T-helper 1 cell treated with Interleukin-12 subunit alpha and Interleukin-12 subunit beta and Interleukin-4 antibody, amounts not matched to agents 30 μg/mL and 1 μg/mL, for 36 hours (primary cell): ENCODE measurements at regions not wholly inside any gene's neighbourhood (a gene's known extent, or its start where the extent isn't known, plus 50 kb on each side); places are given as distances from the start of the nearest gene placed in this dataset.

ENCODE experiments used
- H3K27ac Mint-ChIP-seq: one replicate; pipeline ENCODE4 v1.8.0; 2021; ENCODE audit warnings: mild to moderate bottlenecking, mixed read lengths
- H3K27me3 Mint-ChIP-seq: one replicate; pipeline ENCODE4 v1.8.0; 2021; ENCODE audit warnings: low read depth, mixed read lengths
- H3K36me3 Mint-ChIP-seq: one replicate; pipeline ENCODE4 v1.8.0; 2021; ENCODE audit warnings: low read depth, mixed read lengths
- H3K4me1 Mint-ChIP-seq: one replicate; pipeline ENCODE4 v1.8.0; 2021; ENCODE audit warnings: low read depth, mixed read lengths
- H3K4me3 Mint-ChIP-seq: one replicate; pipeline ENCODE4 v1.8.0; 2021; ENCODE audit warnings: mild to moderate bottlenecking, moderate library complexity, mixed read lengths
- H3K9me3 Mint-ChIP-seq: one replicate; pipeline ENCODE4 v1.8.0; 2021; ENCODE audit warnings: mixed read lengths

DNA sequence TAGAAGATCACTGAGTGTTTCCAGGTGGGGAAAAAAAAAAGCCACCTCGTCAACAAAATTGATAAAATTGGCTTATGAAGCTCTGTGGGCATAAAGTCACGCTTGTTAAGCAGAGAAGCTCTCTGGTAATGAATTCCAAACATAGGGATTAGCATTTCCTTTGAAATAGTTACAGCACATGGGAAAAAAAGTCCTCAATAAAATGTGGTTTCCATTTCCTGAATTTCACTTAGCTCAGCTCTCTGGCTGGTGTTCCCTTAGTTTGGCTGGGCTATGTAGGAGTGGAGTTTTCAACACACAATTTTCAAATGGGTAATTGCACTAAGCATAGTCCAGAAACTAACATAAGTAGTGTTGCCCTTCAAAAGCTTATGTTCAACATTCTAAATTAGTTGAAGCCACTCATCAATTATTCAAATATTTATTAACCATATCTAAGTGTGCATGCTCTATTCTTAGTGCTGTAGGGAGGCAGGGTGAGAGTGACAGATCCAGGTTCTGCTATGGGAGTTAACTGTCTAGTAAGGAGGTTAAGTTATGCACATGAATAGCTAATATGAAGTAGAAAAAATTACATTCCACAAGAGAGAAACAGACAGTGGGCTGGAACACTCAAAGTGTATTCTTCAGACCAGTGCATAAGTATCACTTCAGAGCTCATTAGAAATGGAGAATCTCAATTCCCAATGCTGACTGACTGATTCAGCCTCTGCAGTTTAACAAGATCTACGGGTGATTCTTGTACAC lies 445.7 kb downstream of the SMARCA1 start:
- Mint-ChIP-seq H3K4me1 (no peaks in the 10 kb centered on the region), H3K27ac (no peak overlapping the region), H3K27me3 (no peaks in the 10 kb centered on the region), H3K9me3 (no peaks in the 10 kb centered on the region), H3K4me3 (no peak overlapping the region), H3K36me3 (no peaks in the 10 kb centered on the region)

DNA sequence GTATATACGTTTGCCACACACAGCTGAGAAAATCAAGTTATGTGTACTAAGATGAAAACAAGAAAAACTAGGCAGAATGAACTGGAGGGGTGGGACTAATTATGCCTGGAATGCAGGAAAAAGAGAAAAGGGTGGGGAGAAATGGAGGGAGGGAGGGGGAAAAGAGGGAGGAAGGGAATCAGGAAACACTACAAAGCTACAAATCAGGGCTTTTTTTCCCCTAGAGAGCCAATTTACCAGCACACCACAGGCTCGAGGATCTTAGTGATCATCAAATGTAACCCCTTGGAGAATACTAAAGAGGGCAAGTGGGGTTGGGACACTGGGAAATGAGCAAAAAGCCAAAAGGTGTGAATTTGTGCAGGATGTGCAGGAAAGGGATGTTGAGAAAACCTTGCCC lies 451.9 kb downstream of the SMARCA1 start:
- H3K4me1 Mint-ChIP-seq = no peaks in the 10 kb centered on the region

GRCh38 chrX:129065895-129066294 lies 457.4 kb downstream of the SMARCA1 start:
- H3K4me3 Mint-ChIP-seq = no peak overlapping the region
- no peaks in the 10 kb centered on the region for H3K9me3 Mint-ChIP-seq
- no peaks in the 10 kb centered on the region for H3K36me3 Mint-ChIP-seq
- H3K27ac Mint-ChIP-seq = no peak overlapping the region
- no peaks in the 10 kb centered on the region for H3K27me3 Mint-ChIP-seq
- H3K4me1 Mint-ChIP-seq = no peaks in the 10 kb centered on the region

More for the DNA sequence above, 451.9 kb downstream of the SMARCA1 start:
- Mint-ChIP-seq H3K4me3 (no peak overlapping the region), H3K27ac (no peak overlapping the region), H3K9me3 (no peaks in the 10 kb centered on the region), H3K36me3 (no peaks in the 10 kb centered on the region), H3K27me3 (no peaks in the 10 kb centered on the region)

- H3K27ac Mint-ChIP-seq = no peak overlapping the region
- H3K9me3 Mint-ChIP-seq = no peaks in the 10 kb centered on the region
- H3K4me1 Mint-ChIP-seq = no peaks in the 10 kb centered on the region
- H3K4me3 Mint-ChIP-seq = no peak overlapping the region
- H3K36me3 Mint-ChIP-seq = no peaks in the 10 kb centered on the region
- H3K27me3 Mint-ChIP-seq = no peaks in the 10 kb centered on the region
Observed at GRCh38 chrX:129058405-129058804, 464.9 kb downstream of the SMARCA1 start.

DNA sequence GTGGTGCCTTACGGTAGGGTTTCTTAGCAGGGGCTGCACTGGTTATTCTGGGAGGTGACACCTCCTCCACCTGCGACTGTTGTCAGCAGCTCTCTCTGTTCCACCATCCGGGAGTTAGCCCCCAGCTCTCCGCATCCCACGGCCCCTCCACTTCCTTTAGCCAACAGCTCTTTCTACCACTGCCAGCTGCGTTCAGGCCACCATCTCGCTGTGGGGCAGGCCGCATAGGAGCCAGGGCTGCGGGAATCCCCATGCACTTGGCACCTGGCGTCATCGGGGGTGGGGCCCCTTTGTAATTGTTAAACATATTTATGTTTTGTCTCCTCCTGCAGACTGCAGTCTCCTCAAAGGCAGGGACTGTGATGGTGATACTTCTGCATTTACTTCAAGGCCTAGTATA lies 480.2 kb downstream of the SMARCA1 start:
- H3K9me3 Mint-ChIP-seq = no peaks in the 10 kb centered on the region
- no peaks in the 10 kb centered on the region for H3K4me1 Mint-ChIP-seq
- H3K27me3 Mint-ChIP-seq = no peaks in the 10 kb centered on the region
- no peak overlapping the region for H3K4me3 Mint-ChIP-seq
- no peak overlapping the region for H3K27ac Mint-ChIP-seq
- no peaks in the 10 kb centered on the region for H3K36me3 Mint-ChIP-seq

DNA sequence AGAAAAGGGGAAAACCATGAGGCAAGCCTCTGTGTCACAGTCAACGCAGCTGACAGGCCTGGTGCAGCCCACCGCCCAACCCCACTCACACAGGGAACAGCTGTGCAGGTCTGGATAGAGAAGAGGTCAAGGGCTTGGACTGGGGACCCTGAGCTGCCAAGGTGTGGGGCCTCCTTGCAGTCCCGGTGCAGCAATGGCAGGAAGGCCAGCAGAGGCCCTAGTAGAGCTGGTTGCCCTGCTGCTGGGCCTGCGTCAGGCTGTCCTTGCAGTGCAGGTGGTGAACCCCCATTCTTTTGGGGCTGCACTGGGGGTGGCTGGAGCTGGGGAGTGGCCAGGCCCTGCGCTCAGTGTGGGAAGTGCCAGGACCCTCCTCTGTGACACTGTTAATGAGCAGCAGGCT lies 482.0 kb downstream of the SMARCA1 start:
- H3K27ac Mint-ChIP-seq = no peak overlapping the region
- no peaks in the 10 kb centered on the region for H3K4me1 Mint-ChIP-seq
- no peaks in the 10 kb centered on the region for H3K36me3 Mint-ChIP-seq
- H3K4me3 Mint-ChIP-seq = no peak overlapping the region
- no peaks in the 10 kb centered on the region for H3K27me3 Mint-ChIP-seq
- no peaks in the 10 kb centered on the region for H3K9me3 Mint-ChIP-seq

- no peak overlapping the region for H3K27ac Mint-ChIP-seq
- H3K9me3 Mint-ChIP-seq = no peaks in the 10 kb centered on the region
- no peak overlapping the region for H3K4me3 Mint-ChIP-seq
- no peaks in the 10 kb centered on the region for H3K4me1 Mint-ChIP-seq
- H3K36me3 Mint-ChIP-seq = no peaks in the 10 kb centered on the region
- H3K27me3 Mint-ChIP-seq = no peaks in the 10 kb centered on the region
Observed at GRCh38 chrX:129040124-129040523, 483.2 kb downstream of the SMARCA1 start.

DNA sequence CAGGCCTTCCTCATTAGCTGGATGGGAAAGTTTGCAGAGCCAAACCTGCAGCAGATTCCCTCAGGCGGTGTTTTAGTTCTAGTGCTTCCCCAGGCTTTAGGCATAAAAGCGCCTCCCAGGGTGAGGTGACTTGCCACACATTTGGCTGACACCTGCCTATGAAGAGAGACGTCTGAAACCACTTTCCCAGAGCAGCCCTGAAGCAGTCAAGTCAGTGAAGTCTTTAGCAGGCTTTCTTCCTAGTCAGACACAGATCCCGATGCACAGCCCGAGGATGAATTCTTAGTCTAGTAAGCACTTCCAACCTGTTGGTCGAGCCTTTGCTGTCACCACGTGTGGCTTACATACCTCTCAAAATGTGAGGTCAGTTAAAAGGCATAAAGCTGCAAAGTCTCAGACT lies 484.1 kb downstream of the SMARCA1 start:
- no peak overlapping the region for H3K27ac Mint-ChIP-seq
- no peaks in the 10 kb centered on the region for H3K27me3 Mint-ChIP-seq
- no peaks in the 10 kb centered on the region for H3K4me1 Mint-ChIP-seq
- H3K9me3 Mint-ChIP-seq = no peaks in the 10 kb centered on the region
- no peaks in the 10 kb centered on the region for H3K36me3 Mint-ChIP-seq
- no peak overlapping the region for H3K4me3 Mint-ChIP-seq

DNA sequence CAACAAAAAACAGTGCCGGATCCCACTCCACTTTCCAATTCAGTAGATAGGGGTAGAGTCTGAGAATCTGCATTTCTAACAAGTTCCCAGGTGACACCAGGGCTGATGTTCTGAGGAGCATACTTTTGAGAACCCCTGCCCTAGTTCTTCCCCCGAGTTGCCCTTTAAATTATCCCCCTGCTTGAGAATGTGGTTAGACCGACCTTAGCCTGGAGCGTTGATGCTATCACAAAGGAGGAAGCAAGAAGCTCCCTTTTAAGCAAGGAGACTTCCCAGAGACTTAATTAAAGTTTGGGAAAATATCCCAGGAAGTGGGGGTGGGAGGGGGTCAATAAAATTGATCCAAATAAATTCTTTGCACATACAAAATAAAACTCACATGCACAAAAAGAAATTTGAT lies 485.9 kb downstream of the SMARCA1 start:
- H3K27ac Mint-ChIP-seq = no peak overlapping the region
- H3K9me3 Mint-ChIP-seq = no peaks in the 10 kb centered on the region
- no peaks in the 10 kb centered on the region for H3K4me1 Mint-ChIP-seq
- no peaks in the 10 kb centered on the region for H3K27me3 Mint-ChIP-seq
- H3K4me3 Mint-ChIP-seq = no peak overlapping the region
- no peaks in the 10 kb centered on the region for H3K36me3 Mint-ChIP-seq

- Mint-ChIP-seq H3K27ac (no peak overlapping the region), H3K4me3 (no peak overlapping the region), H3K9me3 (no peaks in the 10 kb centered on the region), H3K4me1 (no peaks in the 10 kb centered on the region), H3K36me3 (no peaks in the 10 kb centered on the region), H3K27me3 (no peaks in the 10 kb centered on the region)
Observed at GRCh38 chrX:129035180-129035579, 488.1 kb downstream of the SMARCA1 start.

DNA sequence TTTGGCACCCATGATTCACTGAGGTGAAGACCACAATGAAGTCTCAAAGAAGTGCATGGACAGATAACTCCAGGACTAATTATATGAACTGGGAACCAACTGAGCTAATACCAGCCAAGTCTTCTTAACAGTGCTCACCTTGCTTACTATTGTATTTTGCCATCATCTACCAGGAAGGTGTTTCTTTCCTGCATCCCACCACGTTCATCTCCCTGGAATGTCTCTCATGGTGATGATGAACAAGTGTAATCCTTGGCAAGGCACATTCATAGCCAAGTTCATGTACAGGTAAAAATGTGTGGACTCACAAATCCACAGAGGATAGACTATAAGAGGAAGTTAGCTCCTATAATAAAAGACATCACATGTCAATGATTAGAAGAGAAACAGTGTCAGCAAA lies 489.1 kb downstream of the SMARCA1 start:
- no peaks in the 10 kb centered on the region for H3K9me3 Mint-ChIP-seq
- no peaks in the 10 kb centered on the region for H3K4me1 Mint-ChIP-seq
- no peaks in the 10 kb centered on the region for H3K36me3 Mint-ChIP-seq
- no peak overlapping the region for H3K4me3 Mint-ChIP-seq
- H3K27ac Mint-ChIP-seq = no peak overlapping the region
- H3K27me3 Mint-ChIP-seq = no peaks in the 10 kb centered on the region

- Mint-ChIP-seq H3K9me3 (no peaks in the 10 kb centered on the region), H3K36me3 (no peaks in the 10 kb centered on the region), H3K4me1 (no peaks in the 10 kb centered on the region), H3K27ac (no peak overlapping the region), H3K27me3 (no peaks in the 10 kb centered on the region), H3K4me3 (no peak overlapping the region)
Observed at GRCh38 chrX:129026202-129026601, 497.1 kb downstream of the SMARCA1 start.

- no peaks in the 10 kb centered on the region for H3K4me1 Mint-ChIP-seq
- H3K27ac Mint-ChIP-seq = no peak overlapping the region
- H3K4me3 Mint-ChIP-seq = no peak overlapping the region
- no peaks in the 10 kb centered on the region for H3K27me3 Mint-ChIP-seq
- H3K9me3 Mint-ChIP-seq = no peaks in the 10 kb centered on the region
- H3K36me3 Mint-ChIP-seq = no peaks in the 10 kb centered on the region
Observed at GRCh38 chrX:129025376-129025775, 497.9 kb downstream of the SMARCA1 start.

GRCh38 chrX:129019412-129019811 lies 503.9 kb downstream of the SMARCA1 start:
- no peaks in the 10 kb centered on the region for H3K4me1 Mint-ChIP-seq
- no peaks in the 10 kb centered on the region for H3K27me3 Mint-ChIP-seq
- H3K36me3 Mint-ChIP-seq = no peaks in the 10 kb centered on the region
- no peak overlapping the region for H3K27ac Mint-ChIP-seq
- no peak overlapping the region for H3K4me3 Mint-ChIP-seq
- no peaks in the 10 kb centered on the region for H3K9me3 Mint-ChIP-seq

DNA sequence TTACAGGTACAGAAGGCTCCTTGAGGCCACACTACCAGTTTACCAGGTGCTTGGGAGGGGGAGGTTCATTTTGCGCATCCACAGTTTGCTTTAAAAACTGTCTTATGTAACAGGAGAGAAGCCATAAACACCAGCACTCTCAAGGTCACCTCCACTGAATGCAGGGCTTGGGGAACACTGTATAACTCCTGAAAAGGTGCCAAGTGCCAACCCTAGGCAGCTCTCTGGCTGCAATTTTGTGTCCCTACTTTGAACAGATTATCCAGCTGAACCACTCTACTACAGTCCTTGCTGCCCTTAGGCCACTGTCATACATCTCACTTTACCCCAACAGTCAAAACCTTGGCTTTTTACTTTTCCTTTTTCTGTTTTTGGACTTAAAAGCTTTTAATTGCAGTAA lies 507.9 kb downstream of the SMARCA1 start:
- H3K36me3 Mint-ChIP-seq = no peaks in the 10 kb centered on the region
- H3K9me3 Mint-ChIP-seq = no peaks in the 10 kb centered on the region
- no peaks in the 10 kb centered on the region for H3K4me1 Mint-ChIP-seq
- H3K27ac Mint-ChIP-seq = no peak overlapping the region
- no peaks in the 10 kb centered on the region for H3K27me3 Mint-ChIP-seq
- no peak overlapping the region for H3K4me3 Mint-ChIP-seq

DNA sequence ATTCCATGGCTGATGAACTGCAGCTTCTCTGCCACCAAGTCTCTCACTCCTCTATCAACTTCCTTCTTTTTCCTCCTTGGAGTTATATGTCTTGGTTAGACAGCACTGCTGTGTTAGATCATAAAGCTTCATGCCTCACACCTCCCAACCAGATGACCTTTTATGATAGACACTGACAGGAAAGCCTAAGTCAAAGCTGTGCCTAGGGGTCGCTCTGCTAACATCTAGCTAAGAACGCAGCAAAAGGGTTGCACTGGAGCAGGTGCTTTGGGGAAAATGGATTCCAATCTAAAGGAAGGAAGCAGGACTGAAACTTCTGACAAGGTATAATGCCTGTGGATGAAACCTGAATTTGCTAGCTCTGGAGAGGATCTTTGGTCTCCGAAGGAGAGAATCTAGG lies 509.7 kb downstream of the SMARCA1 start:
- H3K9me3 Mint-ChIP-seq = no peaks in the 10 kb centered on the region
- H3K27ac Mint-ChIP-seq = no peak overlapping the region
- no peak overlapping the region for H3K4me3 Mint-ChIP-seq
- H3K4me1 Mint-ChIP-seq = no peaks in the 10 kb centered on the region
- H3K27me3 Mint-ChIP-seq = no peaks in the 10 kb centered on the region
- no peaks in the 10 kb centered on the region for H3K36me3 Mint-ChIP-seq
